Gastroesophageal sphincter (tissue), 4 donors: ENCODE measurements at regions not wholly inside any gene's neighbourhood (a gene's known extent, or its start where the extent isn't known, plus 50 kb on each side); places are given as distances from the start of the nearest gene placed in this dataset.

ENCODE experiments used
- ATAC-seq: fragments of 150-250 bp; one replicate; pipeline ENCODE4 v1.9.1; 2016; ENCODE audit warnings: mild to moderate bottlenecking, moderate library complexity
- H3K27ac ChIP-seq, 4 donors: fragments of 200-600 bp; sonication (generic) in 3 of 4; 1 replicate in 3 of 4; 2 replicates in 1 of 4; pipeline ENCODE4 v1.5.1; 2016 to 2019
- H3K27me3 ChIP-seq: fragments of 200-600 bp; sonication (generic); one replicate; pipeline ENCODE4 v1.5.1; 2019
- H3K36me3 ChIP-seq, 2 donors: fragments of 200-600 bp; sonication (generic); one replicate each; pipeline ENCODE4 v1.5.1; 2019; ENCODE audit warnings: control low read depth in 1 of 2
- H3K4me1 ChIP-seq, 3 donors: fragments of 200-600 bp; sonication (generic); 1 replicate in 2 of 3; 2 replicates in 1 of 3; pipeline ENCODE4 v1.5.1; 2016 to 2019; ENCODE audit warnings: control low read depth in 2 of 3
- H3K4me3 ChIP-seq, 2 donors: fragments of 200-600 bp; sonication (generic); one replicate each; pipeline ENCODE4 v1.5.1; 2019; ENCODE audit warnings: mild to moderate bottlenecking in 1 of 2, moderate library complexity in 1 of 2
- H3K9me3 ChIP-seq, 3 donors: fragments of 200-600 bp; sonication (generic); one replicate each; pipeline ENCODE4 v1.5.1; 2017 to 2019; ENCODE audit warnings: control low read depth in 2 of 3
- EP300 ChIP-seq: sonication (generic); formaldehyde crosslinking; IDR thresholded peaks from one replicate; pipeline ENCODE4 v1.6.1; 2017; ENCODE audit warnings: antibody characterized with exemption, mild to moderate bottlenecking
- POLR2A ChIP-seq, 2 donors: fragments of 450-650 bp; IDR thresholded peaks; one replicate each; pipeline ENCODE4 v1.6.1; 2017; ENCODE audit warnings: antibody characterized with exemption in 2 of 2, mild to moderate bottlenecking in 2 of 2, moderate library complexity in 1 of 2
- POLR2AphosphoS5 ChIP-seq: sonication (generic); formaldehyde crosslinking; IDR thresholded peaks from one replicate; pipeline ENCODE4 v1.6.1; 2017; ENCODE audit warnings: antibody characterized with exemption
- WGBS, 2 donors: methylation state at CpG; one replicate each; pipeline ENCODE4 v1.1.5; 2018; ENCODE audit warnings: low coverage in 1 of 2; 5-methylcytosine and 5-hydroxymethylcytosine counted together
- TF ChIP-seq, protein P1 (sequence below), 4 experiments: fragments of 200-600 bp in 2 of 4; fragments of 450-650 bp in 2 of 4; sonication (generic) in 1 of 4; IDR thresholded peaks; one replicate each; pipeline ENCODE4 v1.5.1; 2017 to 2019; ENCODE audit warnings: antibody characterized with exemption in 4 of 4, mild to moderate bottlenecking in 2 of 4, moderate library complexity in 2 of 4

DNA sequence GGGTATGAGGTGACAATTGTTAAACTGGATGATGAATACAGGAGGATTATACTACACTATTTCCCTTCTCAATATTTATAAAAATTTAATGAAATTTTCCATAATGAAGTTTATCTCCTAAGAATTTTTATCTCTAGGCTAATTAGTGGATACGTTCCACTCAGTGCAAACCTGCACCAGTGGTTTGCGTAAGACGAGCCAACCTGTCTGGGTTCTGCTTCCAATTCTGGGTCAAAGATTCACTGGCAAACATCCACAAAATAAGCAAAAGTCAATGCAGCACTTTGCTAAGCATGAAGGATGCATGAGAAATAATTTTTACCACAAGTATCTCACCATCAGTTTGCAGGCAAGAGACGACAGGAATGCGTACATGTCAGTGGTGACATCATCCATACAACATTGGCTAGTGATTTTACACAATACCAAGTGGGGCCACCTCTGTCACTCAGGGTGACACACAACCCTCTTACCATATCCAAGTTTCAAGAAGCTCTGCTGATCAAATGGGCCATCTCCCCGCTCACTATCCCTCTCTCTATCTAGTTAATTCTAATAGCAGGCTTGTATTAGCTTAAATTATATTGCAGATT is 51.7 kb downstream of the FAM50B start:
- ATAC-seq = no peak
- TF ChIP-seq POLR2A (IDR thresholded peaks at IDR 0.05) (no peak), EP300 (no peak), POLR2AphosphoS5 (no peak)
- TF ChIP-seq, protein P1, sequence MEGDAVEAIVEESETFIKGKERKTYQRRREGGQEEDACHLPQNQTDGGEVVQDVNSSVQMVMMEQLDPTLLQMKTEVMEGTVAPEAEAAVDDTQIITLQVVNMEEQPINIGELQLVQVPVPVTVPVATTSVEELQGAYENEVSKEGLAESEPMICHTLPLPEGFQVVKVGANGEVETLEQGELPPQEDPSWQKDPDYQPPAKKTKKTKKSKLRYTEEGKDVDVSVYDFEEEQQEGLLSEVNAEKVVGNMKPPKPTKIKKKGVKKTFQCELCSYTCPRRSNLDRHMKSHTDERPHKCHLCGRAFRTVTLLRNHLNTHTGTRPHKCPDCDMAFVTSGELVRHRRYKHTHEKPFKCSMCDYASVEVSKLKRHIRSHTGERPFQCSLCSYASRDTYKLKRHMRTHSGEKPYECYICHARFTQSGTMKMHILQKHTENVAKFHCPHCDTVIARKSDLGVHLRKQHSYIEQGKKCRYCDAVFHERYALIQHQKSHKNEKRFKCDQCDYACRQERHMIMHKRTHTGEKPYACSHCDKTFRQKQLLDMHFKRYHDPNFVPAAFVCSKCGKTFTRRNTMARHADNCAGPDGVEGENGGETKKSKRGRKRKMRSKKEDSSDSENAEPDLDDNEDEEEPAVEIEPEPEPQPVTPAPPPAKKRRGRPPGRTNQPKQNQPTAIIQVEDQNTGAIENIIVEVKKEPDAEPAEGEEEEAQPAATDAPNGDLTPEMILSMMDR (IDR thresholded peaks at IDR 0.05) = no peak
- Histone ChIP-seq H3K27me3 (no peaks in the 10 kb centered on the region), H3K36me3 (no peaks in the 10 kb centered on the region), H3K4me1 (no peaks in the 10 kb centered on the region), H3K9me3 (no peaks in the 10 kb centered on the region), H3K27ac (no peak overlapping the region), H3K4me3 (no peak overlapping the region)
- WGBS, 2 donors = 85 to 89% methylated on average over 6 of the region's 6 CpGs

DNA sequence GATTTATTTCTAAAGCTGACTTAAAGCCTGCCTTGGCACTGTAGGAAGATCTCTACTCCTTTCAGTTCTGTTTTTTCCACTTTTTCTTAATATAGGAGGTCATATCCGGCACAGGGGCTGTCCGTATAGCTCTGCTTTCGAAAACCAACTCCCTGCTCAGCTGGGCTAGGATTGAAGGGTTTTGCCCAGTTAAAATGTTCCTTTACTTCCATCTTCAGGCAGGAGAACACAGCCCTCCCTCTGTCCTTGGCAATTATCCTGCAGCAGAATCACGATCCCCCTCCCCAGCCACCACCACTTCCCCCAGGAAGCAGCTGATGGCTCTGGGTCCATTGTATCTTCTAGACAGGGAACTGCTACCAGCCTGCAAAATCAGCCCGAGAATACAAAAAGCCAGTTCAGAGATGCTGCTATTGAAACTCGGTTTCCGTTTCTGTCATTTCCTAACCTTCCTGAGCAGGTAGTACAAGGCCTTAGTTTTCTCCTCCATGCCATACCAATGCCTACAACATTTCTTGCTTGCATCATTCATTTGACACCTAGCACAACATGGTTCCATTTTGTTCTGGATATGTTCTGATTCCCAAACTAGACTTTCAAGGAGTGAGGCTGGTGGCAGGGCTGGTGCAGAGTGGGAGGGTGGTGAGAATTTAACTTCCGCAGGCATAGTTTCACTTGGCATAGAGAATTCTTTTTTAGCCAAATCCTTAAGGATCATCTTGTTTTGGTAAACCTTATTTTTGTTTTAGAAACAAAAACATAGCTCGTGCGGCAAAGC is 53.9 kb downstream of the FAM50B start:
- no peak overlapping the region for H3K4me3 ChIP-seq
- no peaks in the 10 kb centered on the region for H3K36me3 ChIP-seq
- no peak overlapping the region for H3K27ac ChIP-seq
- no peaks in the 10 kb centered on the region for H3K4me1 ChIP-seq
- H3K27me3 ChIP-seq = no peaks in the 10 kb centered on the region
- no peak for TF ChIP-seq POLR2AphosphoS5
- TF ChIP-seq EP300 = no peak
- no peak for TF ChIP-seq POLR2A (IDR thresholded peaks at IDR 0.05)
- TF ChIP-seq, protein P1 (IDR thresholded peaks at IDR 0.05) = no peak
- 88 to 100% methylated on average over 2 to 10 of the region's 10 CpGs for WGBS, 2 donors
- no peaks in the 10 kb centered on the region for H3K9me3 ChIP-seq
- ATAC-seq = no peak

DNA sequence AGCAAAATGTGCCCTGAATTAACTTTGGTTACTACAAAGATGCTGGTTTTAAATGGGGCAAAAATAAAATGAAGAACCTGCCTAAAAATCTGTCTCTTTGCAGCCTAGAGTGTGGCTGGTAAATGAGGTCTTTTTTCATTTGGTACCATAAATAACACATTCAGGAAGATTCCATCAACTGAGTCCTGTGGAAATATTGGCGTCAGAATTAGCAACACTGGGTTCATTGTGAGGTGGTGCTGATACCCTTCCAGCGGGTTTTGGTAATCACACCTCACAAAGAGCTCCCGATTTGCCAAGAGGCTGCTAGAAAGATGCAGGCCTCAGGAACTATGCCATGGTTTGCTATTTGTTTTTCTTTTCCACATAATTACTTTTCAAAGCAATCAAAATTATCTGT is 55.3 kb downstream of the FAM50B start:
- H3K27me3 ChIP-seq = no peaks in the 10 kb centered on the region
- no peak for ATAC-seq
- no peak for TF ChIP-seq EP300
- TF ChIP-seq, protein P1 (IDR thresholded peaks at IDR 0.05) = no peak
- TF ChIP-seq POLR2A (IDR thresholded peaks at IDR 0.05) = no peak
- no peak for TF ChIP-seq POLR2AphosphoS5
- no peaks in the 10 kb centered on the region for H3K36me3 ChIP-seq
- 69 to 81% methylated on average over 3 of the region's 3 CpGs for WGBS, 2 donors
- no peak overlapping the region for H3K4me3 ChIP-seq
- peak overlapping the region in 1 of 4 donors; percentile 53 for H3K27ac ChIP-seq
- no peaks in the 10 kb centered on the region for H3K9me3 ChIP-seq
- H3K4me1 ChIP-seq = no peaks in the 10 kb centered on the region

DNA sequence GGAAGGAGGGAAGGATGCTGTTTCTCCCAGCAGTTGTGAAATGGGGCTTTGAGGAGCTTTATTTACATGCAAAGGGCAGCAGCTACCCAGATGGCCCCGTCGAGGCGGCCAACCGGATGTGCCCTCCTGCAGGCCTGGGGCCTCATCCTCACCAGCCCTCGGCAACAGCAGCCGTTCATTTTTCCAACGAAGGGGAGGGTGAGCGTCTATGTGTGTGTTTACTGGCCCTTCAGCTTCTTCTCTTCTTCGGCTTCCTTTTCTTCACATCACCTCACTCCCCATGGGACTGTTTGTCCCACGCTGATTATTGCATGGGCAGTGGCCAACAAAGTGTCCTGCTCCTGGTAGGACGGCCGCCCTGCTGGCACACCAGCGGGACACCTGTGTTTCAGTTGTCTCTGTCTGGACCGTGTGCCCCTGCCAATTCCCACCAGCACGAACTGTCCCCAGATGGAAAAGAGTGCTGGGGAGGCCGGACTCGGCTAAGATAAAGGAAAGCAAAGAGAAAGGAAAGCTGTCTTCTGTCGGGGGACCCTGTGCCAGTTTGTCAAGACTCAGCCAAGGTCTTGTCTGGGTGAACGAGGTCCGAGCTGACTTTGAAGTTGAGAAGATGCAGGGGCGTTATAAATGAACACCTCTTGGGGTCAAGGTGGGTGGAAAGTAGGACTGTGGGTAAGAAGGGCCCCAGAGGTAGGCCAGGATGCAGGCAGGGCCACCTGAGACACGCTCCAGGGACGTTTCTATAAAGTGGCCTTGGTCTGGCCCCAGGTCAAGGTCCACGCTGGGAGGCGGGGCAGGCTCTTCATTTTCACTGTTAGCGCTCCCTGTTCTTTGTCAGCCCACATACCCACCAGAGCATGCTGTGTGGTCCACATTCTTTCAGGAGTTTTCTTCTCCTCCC is 57.0 kb downstream of the FAM50B start:
- 59 to 78% methylated on average over 13 to 14 of the region's 26 CpGs for WGBS, 2 donors
- Histone ChIP-seq H3K36me3 (no peaks in the 10 kb centered on the region), H3K9me3 (no peaks in the 10 kb centered on the region), H3K4me1 (peaks cover 0 to 6% (median under 1%) of the 10 kb centered on the region in 3 donors), H3K27me3 (no peaks in the 10 kb centered on the region), H3K4me3 (no peak overlapping the region), H3K27ac (no peak overlapping the region)
- TF ChIP-seq, protein P1 (IDR thresholded peaks at IDR 0.05) = no peak
- TF ChIP-seq POLR2AphosphoS5 (no peak), EP300 (no peak), POLR2A (IDR thresholded peaks at IDR 0.05) (no peak)
- ATAC-seq = no peak
